ENCODE measurements at regions not wholly inside any gene's neighbourhood (a gene's known extent, or its start where the extent isn't known, plus 50 kb on each side); places are given as distances from the start of the nearest gene placed in this dataset.

DNA sequence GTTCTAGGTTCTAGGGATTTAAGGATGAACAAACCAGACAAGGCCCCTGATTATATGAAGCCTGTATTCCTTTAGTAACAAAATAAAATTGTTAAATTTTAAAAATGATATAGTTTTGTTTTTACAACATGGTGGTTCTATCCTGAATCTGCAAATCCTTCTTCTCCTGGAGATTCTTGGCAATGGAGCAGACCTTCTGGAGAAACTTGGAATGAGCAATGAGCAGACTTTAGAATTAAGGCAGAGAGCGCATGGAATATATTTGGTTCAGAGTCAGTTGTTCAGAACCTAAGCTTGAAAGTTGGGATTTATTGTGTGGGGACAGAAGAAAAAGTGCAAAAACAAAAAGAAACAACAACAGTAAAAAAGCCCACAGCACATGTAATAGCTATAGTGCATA, 381.1 kb downstream of the ADGRL2 start:
- intact Hi-C loops (cut with micrococcal nuclease; ENCODE audit: unreplicated experiment): no loop called here
- ChIA-PET POLR2A (ENCODE audit: low non-redundant PET) (interaction anchor here (0.6 kb wide), 1 partner anchor 35 kb away, joined by 4 read pairs; no protein-coding TSS in a partner anchor), CTCF (no interaction called here)
- Histone ChIP-seq H3K4me3 (ENCODE audit: low read depth, low read length, poor library complexity, severe bottlenecking) (no peak overlapping the region), H3K9me3 (ENCODE audit: low read depth, low read length, poor library complexity, severe bottlenecking) (no peaks in the 10 kb centered on the region), H3K36me3 (ENCODE audit: insufficient read depth, low read length, poor library complexity, severe bottlenecking) (no peaks in the 10 kb centered on the region), H3K27me3 (replicated peaks; ENCODE audit: insufficient read depth, low read depth, low read length, poor library complexity) (no peaks in the 10 kb centered on the region), H3K4me1 (ENCODE audit: insufficient read depth, low read length, poor library complexity, severe bottlenecking) (no peaks in the 10 kb centered on the region), H3K27ac (ENCODE audit: low read depth, low read length, poor library complexity, severe bottlenecking) (no peak overlapping the region)
- TF ChIP-seq, protein P1, sequence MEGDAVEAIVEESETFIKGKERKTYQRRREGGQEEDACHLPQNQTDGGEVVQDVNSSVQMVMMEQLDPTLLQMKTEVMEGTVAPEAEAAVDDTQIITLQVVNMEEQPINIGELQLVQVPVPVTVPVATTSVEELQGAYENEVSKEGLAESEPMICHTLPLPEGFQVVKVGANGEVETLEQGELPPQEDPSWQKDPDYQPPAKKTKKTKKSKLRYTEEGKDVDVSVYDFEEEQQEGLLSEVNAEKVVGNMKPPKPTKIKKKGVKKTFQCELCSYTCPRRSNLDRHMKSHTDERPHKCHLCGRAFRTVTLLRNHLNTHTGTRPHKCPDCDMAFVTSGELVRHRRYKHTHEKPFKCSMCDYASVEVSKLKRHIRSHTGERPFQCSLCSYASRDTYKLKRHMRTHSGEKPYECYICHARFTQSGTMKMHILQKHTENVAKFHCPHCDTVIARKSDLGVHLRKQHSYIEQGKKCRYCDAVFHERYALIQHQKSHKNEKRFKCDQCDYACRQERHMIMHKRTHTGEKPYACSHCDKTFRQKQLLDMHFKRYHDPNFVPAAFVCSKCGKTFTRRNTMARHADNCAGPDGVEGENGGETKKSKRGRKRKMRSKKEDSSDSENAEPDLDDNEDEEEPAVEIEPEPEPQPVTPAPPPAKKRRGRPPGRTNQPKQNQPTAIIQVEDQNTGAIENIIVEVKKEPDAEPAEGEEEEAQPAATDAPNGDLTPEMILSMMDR (conservative IDR thresholded peaks at IDR 0.05; ENCODE audit: low read depth, low read length): no peak
- TF ChIP-seq EZH2 (IDR thresholded peaks at IDR 0.05; ENCODE audit: borderline replicate concordance, low read depth, low read length, poor library complexity, severe bottlenecking): no peak
- no peak for DNase-seq (ENCODE audit: low spot score)
- no TSS peak for BruUV-seq (replicated peaks)

DNA sequence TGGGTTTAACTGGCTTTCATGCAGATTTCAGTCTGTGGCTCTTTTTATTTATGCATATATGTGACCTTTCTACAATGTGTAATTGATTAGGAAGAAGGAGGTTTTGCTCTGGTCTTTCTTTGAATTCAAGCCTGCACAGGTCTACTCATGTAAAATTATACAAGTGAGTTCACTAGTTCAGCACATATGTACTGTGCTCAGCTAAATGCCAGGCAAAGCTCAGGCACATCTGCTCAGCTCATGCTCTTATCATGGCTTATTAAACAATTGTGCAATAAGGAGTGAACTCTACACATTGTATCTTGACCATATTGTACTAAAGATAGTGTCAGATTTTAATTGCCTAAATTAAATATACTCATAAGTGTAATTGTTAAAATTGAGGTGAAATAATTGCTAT, 378.4 kb downstream of the ADGRL2 start:
- intact Hi-C loops (cut with micrococcal nuclease; ENCODE audit: unreplicated experiment): no loop called here
- H3K36me3 ChIP-seq (ENCODE audit: insufficient read depth, low read length, poor library complexity, severe bottlenecking): no peaks in the 10 kb centered on the region
- no TSS peak for BruUV-seq (replicated peaks)
- TF ChIP-seq EZH2 (IDR thresholded peaks at IDR 0.05; ENCODE audit: borderline replicate concordance, low read depth, low read length, poor library complexity, severe bottlenecking): no peak
- TF ChIP-seq, protein P1 (conservative IDR thresholded peaks at IDR 0.05; ENCODE audit: low read depth, low read length): no peak
- CTCF ChIA-PET: no interaction called here
- no peaks in the 10 kb centered on the region for H3K27me3 ChIP-seq (replicated peaks; ENCODE audit: insufficient read depth, low read depth, low read length, poor library complexity)
- no peak overlapping the region for H3K4me3 ChIP-seq (ENCODE audit: low read depth, low read length, poor library complexity, severe bottlenecking)
- no peak overlapping the region for H3K27ac ChIP-seq (ENCODE audit: low read depth, low read length, poor library complexity, severe bottlenecking)
- no peaks in the 10 kb centered on the region for H3K9me3 ChIP-seq (ENCODE audit: low read depth, low read length, poor library complexity, severe bottlenecking)
- no peaks in the 10 kb centered on the region for H3K4me1 ChIP-seq (ENCODE audit: insufficient read depth, low read length, poor library complexity, severe bottlenecking)
- POLR2A ChIA-PET (ENCODE audit: low non-redundant PET): no interaction called here
- no peak for DNase-seq (ENCODE audit: low spot score)

DNA sequence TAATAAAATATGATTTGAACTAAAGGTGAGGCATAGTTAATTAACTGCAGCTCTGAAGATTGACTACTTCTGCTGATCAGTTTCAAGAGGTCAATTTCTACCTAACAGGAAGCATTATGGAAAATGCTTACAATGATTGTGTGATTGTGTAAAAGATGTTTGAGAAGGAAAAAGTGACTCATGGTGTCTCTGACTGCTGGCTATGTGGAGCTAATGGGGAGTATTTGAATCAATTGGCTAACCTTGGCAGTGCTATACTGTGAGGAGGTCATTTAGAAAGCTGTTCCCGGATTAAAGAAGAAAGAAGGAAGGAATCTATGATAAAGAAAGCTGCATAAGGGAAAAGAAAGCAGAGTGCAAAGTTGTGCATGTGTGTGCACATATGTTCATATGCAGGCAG, 376.5 kb downstream of the ADGRL2 start:
- no peak overlapping the region for H3K27ac ChIP-seq (ENCODE audit: low read depth, low read length, poor library complexity, severe bottlenecking)
- no TSS peak for BruUV-seq (replicated peaks)
- no peak for DNase-seq (ENCODE audit: low spot score)
- no peaks in the 10 kb centered on the region for H3K36me3 ChIP-seq (ENCODE audit: insufficient read depth, low read length, poor library complexity, severe bottlenecking)
- no peak overlapping the region for H3K4me3 ChIP-seq (ENCODE audit: low read depth, low read length, poor library complexity, severe bottlenecking)
- intact Hi-C loops (cut with micrococcal nuclease; ENCODE audit: unreplicated experiment): no loop called here
- no peaks in the 10 kb centered on the region for H3K4me1 ChIP-seq (ENCODE audit: insufficient read depth, low read length, poor library complexity, severe bottlenecking)
- TF ChIP-seq EZH2 (IDR thresholded peaks at IDR 0.05; ENCODE audit: borderline replicate concordance, low read depth, low read length, poor library complexity, severe bottlenecking): no peak
- TF ChIP-seq, protein P1 (conservative IDR thresholded peaks at IDR 0.05; ENCODE audit: low read depth, low read length): no peak
- H3K27me3 ChIP-seq (replicated peaks; ENCODE audit: insufficient read depth, low read depth, low read length, poor library complexity): no peaks in the 10 kb centered on the region
- POLR2A ChIA-PET (ENCODE audit: low non-redundant PET): no interaction called here
- H3K9me3 ChIP-seq (ENCODE audit: low read depth, low read length, poor library complexity, severe bottlenecking): no peaks in the 10 kb centered on the region
- CTCF ChIA-PET: no interaction called here

All from A673 (cell line).